Loucy (cell line): ENCODE measurements at regions not wholly inside any gene's neighbourhood (a gene's known extent, or its start where the extent isn't known, plus 50 kb on each side); places are given as distances from the start of the nearest gene placed in this dataset.

ENCODE experiments used
- EZH2phosphoT487 ChIP-seq: fragments of 200-600 bp; IDR thresholded peaks from 2 replicates; pipeline ENCODE4 v1.6.1; 2018; ENCODE audit warnings: antibody characterized with exemption, mild to moderate bottlenecking, moderate library complexity, borderline replicate concordance
- TF ChIP-seq, protein P1 (sequence below): fragments of 200-600 bp; sonication (generic); conservative IDR thresholded peaks from 2 replicates; pipeline ENCODE4 v1.5.1; 2014; ENCODE audit warnings: mild to moderate bottlenecking, antibody characterized with exemption, low read length

DNA sequence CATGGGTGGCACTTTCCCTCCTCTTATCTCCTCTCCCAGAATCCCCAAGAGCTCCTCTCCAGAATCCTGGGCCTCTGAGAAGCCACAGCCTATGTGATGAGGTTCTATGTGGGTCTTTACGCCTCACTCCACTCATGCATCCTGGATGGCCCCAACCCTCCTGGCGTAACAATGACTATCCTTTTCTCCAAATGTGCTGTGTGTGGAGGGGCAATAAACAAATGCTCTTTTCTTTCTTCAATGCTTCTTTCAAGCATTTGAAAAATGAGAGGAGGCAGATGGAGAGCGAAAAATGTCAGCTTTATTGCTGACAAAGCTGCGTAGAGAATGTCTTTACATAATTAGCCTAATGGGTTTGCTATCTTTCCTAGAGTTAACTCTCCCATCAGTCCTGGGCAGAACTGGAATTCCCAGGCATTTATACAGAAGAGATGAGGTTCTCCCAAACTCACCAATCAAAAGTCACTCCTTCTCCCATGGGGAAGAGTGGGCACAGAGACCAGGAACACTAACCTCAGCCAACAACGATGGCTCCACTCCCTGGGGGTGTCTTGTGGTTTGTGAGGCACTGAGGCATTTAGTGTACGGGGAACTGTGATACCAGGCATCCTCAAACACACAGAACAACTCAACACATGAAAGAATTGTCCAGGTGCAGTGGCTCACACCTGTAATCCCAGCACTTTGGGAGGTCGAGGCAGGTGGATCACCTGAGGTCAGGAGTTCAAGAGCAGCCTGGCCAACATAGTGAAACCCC, 118.9 kb upstream of the SLC34A2 start:
- TF ChIP-seq, protein P1, sequence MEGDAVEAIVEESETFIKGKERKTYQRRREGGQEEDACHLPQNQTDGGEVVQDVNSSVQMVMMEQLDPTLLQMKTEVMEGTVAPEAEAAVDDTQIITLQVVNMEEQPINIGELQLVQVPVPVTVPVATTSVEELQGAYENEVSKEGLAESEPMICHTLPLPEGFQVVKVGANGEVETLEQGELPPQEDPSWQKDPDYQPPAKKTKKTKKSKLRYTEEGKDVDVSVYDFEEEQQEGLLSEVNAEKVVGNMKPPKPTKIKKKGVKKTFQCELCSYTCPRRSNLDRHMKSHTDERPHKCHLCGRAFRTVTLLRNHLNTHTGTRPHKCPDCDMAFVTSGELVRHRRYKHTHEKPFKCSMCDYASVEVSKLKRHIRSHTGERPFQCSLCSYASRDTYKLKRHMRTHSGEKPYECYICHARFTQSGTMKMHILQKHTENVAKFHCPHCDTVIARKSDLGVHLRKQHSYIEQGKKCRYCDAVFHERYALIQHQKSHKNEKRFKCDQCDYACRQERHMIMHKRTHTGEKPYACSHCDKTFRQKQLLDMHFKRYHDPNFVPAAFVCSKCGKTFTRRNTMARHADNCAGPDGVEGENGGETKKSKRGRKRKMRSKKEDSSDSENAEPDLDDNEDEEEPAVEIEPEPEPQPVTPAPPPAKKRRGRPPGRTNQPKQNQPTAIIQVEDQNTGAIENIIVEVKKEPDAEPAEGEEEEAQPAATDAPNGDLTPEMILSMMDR, result no peak
- TF ChIP-seq EZH2phosphoT487, result no peak
